ENCODE measurements at regions not wholly inside any gene's neighbourhood (a gene's known extent, or its start where the extent isn't known, plus 50 kb on each side); places are given as distances from the start of the nearest gene placed in this dataset.

- ATAC-seq: no peak
- Mint-ChIP-seq H3K9me3 (no peaks in the 10 kb centered on the region), H3K36me3 (peaks cover 0 to 5% of the 10 kb centered on the region in 2 donors), H3K27ac (no peak overlapping the region)
- DNase-seq (ENCODE audit: low spot score in 2 of 2): no peak
These were observed 85.7 kb downstream of the IGLL5 start for GRCh38 chr22:22973336-22973735.

GRCh38 chr22:22974156-22974555, 86.5 kb downstream of the IGLL5 start:
- DNase-seq (ENCODE audit: low spot score in 2 of 2) (no peak), ATAC-seq (no peak)
- H3K36me3 Mint-ChIP-seq: peaks cover 0 to 5% of the 10 kb centered on the region in 2 donors
- H3K27ac Mint-ChIP-seq: no peak overlapping the region
- H3K9me3 Mint-ChIP-seq: peaks cover 0 to 4% of the 10 kb centered on the region in 2 donors

- Mint-ChIP-seq H3K36me3 (no peaks in the 10 kb centered on the region), H3K27ac (no peak overlapping the region), H3K9me3 (peaks cover 0 to 4% of the 10 kb centered on the region in 2 donors)
- DNase-seq (ENCODE audit: low spot score in 2 of 2) (no peak), ATAC-seq (no peak)
These were observed 87.4 kb downstream of the IGLL5 start for GRCh38 chr22:22974795-22975580.

GRCh38 chr22:22976033-22976922, 88.7 kb downstream of the IGLL5 start:
- peaks cover 3 to 10% of the 10 kb centered on the region in 2 donors for H3K9me3 Mint-ChIP-seq
- no peak overlapping the region for H3K27ac Mint-ChIP-seq
- peaks cover 0 to 8% of the 10 kb centered on the region in 2 donors for H3K36me3 Mint-ChIP-seq
- ATAC-seq: no peak
- no peak for DNase-seq (ENCODE audit: low spot score in 2 of 2)

- H3K36me3 Mint-ChIP-seq: peaks cover 0 to 8% of the 10 kb centered on the region in 2 donors
- H3K27ac Mint-ChIP-seq: no peak overlapping the region
- peaks cover 3 to 14% of the 10 kb centered on the region in 2 donors for H3K9me3 Mint-ChIP-seq
- ATAC-seq (no peak), DNase-seq (ENCODE audit: low spot score in 2 of 2) (no peak)
These were observed 90.0 kb downstream of the IGLL5 start for GRCh38 chr22:22977479-22978200.

- Mint-ChIP-seq H3K36me3 (peaks cover 0 to 8% of the 10 kb centered on the region in 2 donors), H3K9me3 (peaks cover 3 to 14% of the 10 kb centered on the region in 2 donors), H3K27ac (no peak overlapping the region)
- no peak for DNase-seq (ENCODE audit: low spot score in 2 of 2)
- no peak for ATAC-seq
These were observed 91.0 kb downstream of the IGLL5 start for GRCh38 chr22:22978637-22979036.

- no peak overlapping the region for H3K27ac Mint-ChIP-seq
- DNase-seq (ENCODE audit: low spot score in 2 of 2): no peak
- peaks cover 0 to 8% of the 10 kb centered on the region in 2 donors for H3K36me3 Mint-ChIP-seq
- peaks cover 3 to 14% of the 10 kb centered on the region in 2 donors for H3K9me3 Mint-ChIP-seq
- ATAC-seq: no peak
These were observed 91.1 kb upstream of the GNAZ start for GRCh38 chr22:22979121-22979724.

GRCh38 chr22:22979954-22980353, 90.4 kb upstream of the GNAZ start:
- Mint-ChIP-seq H3K9me3 (peaks cover 3 to 14% of the 10 kb centered on the region in 2 donors), H3K27ac (no peak overlapping the region), H3K36me3 (peaks cover 0 to 8% of the 10 kb centered on the region in 2 donors)
- ATAC-seq (no peak), DNase-seq (ENCODE audit: low spot score in 2 of 2) (no peak)

- no peak for ATAC-seq
- DNase-seq (ENCODE audit: low spot score in 2 of 2): no peak
- Mint-ChIP-seq H3K9me3 (peaks cover 3 to 14% of the 10 kb centered on the region in 2 donors), H3K36me3 (peaks cover 0 to 8% of the 10 kb centered on the region in 2 donors), H3K27ac (no peak overlapping the region)
These were observed 88.4 kb upstream of the GNAZ start for GRCh38 chr22:22981670-22982571.

- H3K9me3 Mint-ChIP-seq: peaks cover 3 to 14% of the 10 kb centered on the region in 2 donors
- peaks cover 0 to 8% of the 10 kb centered on the region in 2 donors for H3K36me3 Mint-ChIP-seq
- H3K27ac Mint-ChIP-seq: no peak overlapping the region
- ATAC-seq: no peak
- no peak for DNase-seq (ENCODE audit: low spot score in 2 of 2)
These were observed 87.7 kb upstream of the GNAZ start for GRCh38 chr22:22982616-22983015.

GRCh38 chr22:22983123-22983522, 87.2 kb upstream of the GNAZ start:
- H3K27ac Mint-ChIP-seq: no peak overlapping the region
- H3K36me3 Mint-ChIP-seq: peaks cover 0 to 8% of the 10 kb centered on the region in 2 donors
- ATAC-seq (no peak), DNase-seq (ENCODE audit: low spot score in 2 of 2) (no peak)
- peaks cover 3 to 14% of the 10 kb centered on the region in 2 donors for H3K9me3 Mint-ChIP-seq

GRCh38 chr22:22983816-22984215, 86.5 kb upstream of the GNAZ start:
- no peak overlapping the region for H3K27ac Mint-ChIP-seq
- ATAC-seq (no peak), DNase-seq (ENCODE audit: low spot score in 2 of 2) (no peak)
- H3K9me3 Mint-ChIP-seq: peaks cover 3 to 13% of the 10 kb centered on the region in 2 donors
- H3K36me3 Mint-ChIP-seq: peaks cover 0 to 8% of the 10 kb centered on the region in 2 donors

GRCh38 chr22:22984967-22985366, 85.4 kb upstream of the GNAZ start:
- H3K36me3 Mint-ChIP-seq: peaks cover 0 to 8% of the 10 kb centered on the region in 2 donors
- ATAC-seq (no peak), DNase-seq (ENCODE audit: low spot score in 2 of 2) (no peak)
- peaks cover 3 to 10% of the 10 kb centered on the region in 2 donors for H3K9me3 Mint-ChIP-seq
- H3K27ac Mint-ChIP-seq: no peak overlapping the region

GRCh38 chr22:22986008-22986407, 84.3 kb upstream of the GNAZ start:
- peaks cover 0 to 4% of the 10 kb centered on the region in 2 donors for H3K9me3 Mint-ChIP-seq
- H3K27ac Mint-ChIP-seq: no peak overlapping the region
- no peak for ATAC-seq
- no peaks in the 10 kb centered on the region for H3K36me3 Mint-ChIP-seq
- DNase-seq (ENCODE audit: low spot score in 2 of 2): no peak

- DNase-seq (ENCODE audit: low spot score in 2 of 2): no peak
- no peak for ATAC-seq
- Mint-ChIP-seq H3K27ac (no peak overlapping the region), H3K9me3 (peaks cover 0 to 4% of the 10 kb centered on the region in 2 donors), H3K36me3 (no peaks in the 10 kb centered on the region)
These were observed 83.7 kb upstream of the GNAZ start for GRCh38 chr22:22986640-22987039.
